GM19438 (cell line): ENCODE measurements at regions not wholly inside any gene's neighbourhood (a gene's known extent, or its start where the extent isn't known, plus 50 kb on each side); places are given as distances from the start of the nearest gene placed in this dataset.
"Not testable (repeated sequence)": the region's sequence is repeated elsewhere in the genome, so short reads cannot be mapped to it uniquely, and the experiment has no call there.

Source experiments
- ATAC-seq: cut with Tn5 transposase; IDR thresholded peaks from one replicate; pipeline ENCODE4 v1.9.1; 2021; ENCODE audit warnings: low read depth; ENCODE audit not compliant: unreplicated experiment

DNA sequence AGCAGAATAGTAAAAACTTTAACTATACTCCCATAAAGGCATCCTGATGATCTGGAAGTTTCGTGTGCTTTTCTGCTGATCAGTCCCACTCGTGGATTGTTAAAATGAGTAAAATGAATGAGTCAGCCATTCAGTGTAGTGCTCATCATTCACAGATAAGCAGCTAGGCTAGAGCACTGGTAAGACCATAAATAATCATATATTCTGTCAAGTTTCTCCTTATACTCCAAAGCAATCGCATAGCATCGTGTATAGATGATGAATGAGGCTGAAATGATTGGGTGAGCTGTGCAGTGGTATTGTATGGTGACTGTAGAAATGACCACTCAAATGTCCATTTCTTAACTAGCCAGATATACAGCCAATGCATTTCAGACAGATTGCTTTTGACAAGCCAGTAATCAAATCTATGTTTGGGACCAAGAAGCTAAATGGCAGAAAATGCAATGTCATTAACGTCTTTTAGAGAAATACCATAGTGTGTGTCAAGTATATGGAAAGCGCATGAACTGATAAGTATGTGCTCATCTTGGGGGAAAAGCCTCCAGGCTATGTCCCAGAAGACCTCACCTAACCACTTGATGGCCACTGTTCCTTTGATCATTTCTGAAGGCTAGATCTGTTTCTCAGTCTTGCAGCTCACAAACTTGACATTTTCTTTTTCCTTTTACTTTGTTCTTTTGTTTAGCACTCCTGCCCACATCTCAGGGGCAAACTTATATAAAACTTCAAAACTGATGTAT is 227.2 kb upstream of the FAM3C start:
- no peak for ATAC-seq

GRCh38 chr7:121621937-121622336 is 225.8 kb upstream of the FAM3C start:
- no peak for ATAC-seq

DNA sequence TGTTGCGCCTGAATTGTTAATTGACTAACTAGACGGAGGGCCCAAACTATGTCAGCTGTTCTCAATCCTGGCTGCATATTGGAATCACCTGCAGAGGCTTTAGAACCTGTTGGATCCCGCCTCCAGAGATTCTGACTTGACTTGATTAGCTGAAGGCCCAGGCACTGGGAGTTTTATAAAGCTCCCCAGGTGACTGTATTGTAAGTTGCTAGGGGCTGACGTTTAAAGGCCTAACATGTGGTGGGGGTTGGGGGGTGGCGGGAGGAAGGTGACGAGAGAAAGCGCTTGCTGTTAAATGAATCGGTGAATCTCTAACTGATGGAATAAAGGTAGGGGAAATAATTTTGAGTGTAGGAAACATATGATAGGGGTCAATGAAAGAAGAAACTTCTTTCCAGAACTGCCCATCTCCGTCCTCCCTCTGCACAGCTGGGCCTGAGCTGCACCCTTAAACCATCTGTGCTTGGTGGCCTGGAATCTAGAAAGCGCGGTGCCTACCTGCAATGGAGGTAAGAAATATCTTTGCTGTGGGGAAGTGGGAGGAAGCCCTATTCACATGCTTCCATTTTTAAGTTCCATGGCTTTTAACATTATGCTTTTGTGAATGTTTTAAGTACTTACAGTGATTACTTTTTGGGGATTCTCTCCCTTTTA is 225.0 kb upstream of the FAM3C start:
- no peak for ATAC-seq

DNA sequence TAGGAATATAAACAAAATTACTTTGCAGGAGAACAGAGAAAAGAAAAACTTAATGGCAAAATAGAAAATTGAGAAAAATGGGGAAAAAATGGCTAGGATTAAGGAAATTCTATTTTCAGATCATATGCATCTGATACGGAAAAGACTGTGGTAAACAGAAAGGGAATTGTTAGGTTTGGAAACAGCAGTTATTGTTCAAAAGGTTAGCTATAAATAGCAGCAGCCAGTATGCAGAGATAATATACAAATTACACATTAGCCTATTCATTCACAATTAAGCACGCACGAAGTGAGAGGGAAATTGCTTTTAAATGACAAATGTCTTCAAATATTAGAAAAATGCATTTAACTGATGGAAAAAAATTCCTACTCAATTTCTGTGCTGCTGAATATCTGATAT is 224.1 kb upstream of the FAM3C start:
- ATAC-seq, result no peak

DNA sequence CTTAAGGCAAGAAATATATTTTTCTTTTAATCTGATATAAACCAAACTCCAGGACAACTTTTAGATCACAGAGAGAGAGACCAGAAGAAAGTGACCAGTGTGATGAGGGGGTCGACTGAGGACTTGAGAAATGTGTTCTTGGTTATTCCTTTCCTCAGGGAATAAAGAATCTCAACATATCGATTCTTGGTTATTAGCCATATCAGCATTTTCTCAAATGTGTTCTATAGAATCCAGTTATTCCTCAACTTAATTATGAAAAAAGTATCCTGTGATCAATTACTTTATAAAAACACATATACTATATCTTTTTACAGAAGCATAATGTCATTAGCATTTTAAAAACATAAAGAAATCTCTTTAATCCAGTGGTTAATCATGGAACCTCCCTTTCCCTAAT is 222.1 kb upstream of the FAM3C start:
- ATAC-seq, result no peak

DNA sequence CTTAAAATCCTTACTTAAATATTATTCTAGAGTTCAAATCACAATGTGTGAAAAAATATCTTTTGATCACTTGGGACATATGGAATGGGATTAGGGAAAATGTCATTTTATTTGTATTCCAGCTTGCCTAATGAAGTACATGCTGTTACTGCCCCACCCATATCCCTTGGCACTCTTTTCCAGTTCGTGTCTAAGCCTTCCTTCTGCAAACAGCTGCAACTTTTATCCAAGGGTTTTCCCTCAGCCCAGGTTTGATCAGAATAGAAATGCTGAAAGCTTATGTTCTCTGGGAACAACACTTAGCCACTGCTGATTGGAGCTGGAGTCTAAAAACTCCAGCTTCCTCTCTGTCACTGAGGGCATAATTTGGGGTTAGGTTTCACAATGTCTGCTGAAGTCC is 214.1 kb upstream of the FAM3C start:
- no peak for ATAC-seq

DNA sequence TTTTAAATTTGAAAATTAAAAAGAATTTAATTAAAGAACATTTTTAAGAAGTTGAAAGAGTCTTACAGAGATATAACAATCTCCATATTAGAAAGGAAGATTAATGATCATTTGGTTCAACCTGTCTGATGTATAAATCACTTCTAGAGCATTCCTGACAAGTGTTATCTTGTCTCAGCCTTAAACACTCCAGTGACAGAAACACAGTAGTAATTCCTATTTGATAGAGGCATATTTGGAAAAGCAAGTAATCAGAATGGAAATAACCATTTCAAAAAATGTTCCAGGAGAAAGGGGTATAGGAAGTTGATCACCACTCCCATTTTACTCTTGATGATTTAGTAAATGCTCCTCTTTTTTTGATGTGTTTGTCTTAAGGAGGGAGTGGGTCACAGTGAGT is 213.1 kb upstream of the FAM3C start:
- ATAC-seq, result no peak

- no peak for ATAC-seq
Measured at GRCh38 chr7:121608785-121609184, 212.7 kb upstream of the FAM3C start.

GRCh38 chr7:121608183-121608582 is 212.1 kb upstream of the FAM3C start:
- not testable (repeated sequence) for ATAC-seq

GRCh38 chr7:121605317-121605680 is 209.2 kb upstream of the FAM3C start:
- ATAC-seq, result no peak

DNA sequence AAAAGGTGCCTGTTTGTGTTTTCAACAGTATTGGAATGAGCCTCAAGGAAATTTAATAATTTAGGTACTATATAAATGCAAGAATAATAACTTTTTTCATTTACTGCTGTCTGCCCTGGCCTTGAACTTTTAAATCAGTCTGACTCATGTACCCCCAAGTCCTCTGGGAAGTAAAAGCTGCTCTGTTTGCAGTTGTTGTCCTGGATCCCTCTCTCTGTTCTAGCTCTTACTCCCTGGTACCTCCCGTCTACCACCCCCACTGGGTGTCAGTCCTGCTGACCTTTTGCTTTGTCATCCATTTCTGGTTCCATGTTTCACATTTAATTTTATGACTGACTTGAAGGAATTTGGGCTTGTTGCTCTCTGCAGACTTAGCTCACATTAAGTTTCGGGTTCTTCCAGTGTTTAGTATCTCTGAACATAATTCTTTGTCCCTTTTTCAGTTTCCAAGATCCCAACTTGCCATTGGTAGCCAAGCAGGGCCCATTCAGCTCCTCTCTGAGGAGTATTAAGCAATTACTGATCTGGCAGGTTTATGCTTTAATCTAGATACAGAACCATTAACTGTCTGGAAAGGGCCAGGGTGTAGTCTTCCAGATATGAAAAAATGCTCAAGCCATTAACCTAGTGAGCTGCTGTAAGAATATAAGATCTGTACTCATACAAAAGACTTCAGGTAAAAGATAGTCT is 208.7 kb upstream of the FAM3C start:
- no peak for ATAC-seq

DNA sequence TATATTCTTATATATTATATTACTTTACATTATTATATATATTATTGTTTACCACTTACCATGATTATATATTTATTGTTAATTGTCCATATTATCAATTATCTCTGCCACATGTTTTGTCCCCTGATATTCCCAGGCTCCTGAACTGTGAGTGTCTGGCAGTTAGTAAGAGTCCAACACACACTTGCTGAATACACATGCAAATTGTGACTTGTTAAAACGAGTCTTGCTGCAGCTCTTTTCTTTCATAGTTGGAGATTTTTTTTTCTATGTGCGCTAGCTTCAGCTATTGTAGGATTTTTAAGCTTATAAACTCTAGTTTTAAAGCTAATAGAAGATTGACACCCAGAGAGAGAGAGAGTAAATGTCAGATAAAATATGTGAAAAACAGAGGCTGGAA is 207.8 kb upstream of the FAM3C start:
- no peak for ATAC-seq

GRCh38 chr7:121599887-121600286 is 203.8 kb upstream of the FAM3C start:
- no peak for ATAC-seq

DNA sequence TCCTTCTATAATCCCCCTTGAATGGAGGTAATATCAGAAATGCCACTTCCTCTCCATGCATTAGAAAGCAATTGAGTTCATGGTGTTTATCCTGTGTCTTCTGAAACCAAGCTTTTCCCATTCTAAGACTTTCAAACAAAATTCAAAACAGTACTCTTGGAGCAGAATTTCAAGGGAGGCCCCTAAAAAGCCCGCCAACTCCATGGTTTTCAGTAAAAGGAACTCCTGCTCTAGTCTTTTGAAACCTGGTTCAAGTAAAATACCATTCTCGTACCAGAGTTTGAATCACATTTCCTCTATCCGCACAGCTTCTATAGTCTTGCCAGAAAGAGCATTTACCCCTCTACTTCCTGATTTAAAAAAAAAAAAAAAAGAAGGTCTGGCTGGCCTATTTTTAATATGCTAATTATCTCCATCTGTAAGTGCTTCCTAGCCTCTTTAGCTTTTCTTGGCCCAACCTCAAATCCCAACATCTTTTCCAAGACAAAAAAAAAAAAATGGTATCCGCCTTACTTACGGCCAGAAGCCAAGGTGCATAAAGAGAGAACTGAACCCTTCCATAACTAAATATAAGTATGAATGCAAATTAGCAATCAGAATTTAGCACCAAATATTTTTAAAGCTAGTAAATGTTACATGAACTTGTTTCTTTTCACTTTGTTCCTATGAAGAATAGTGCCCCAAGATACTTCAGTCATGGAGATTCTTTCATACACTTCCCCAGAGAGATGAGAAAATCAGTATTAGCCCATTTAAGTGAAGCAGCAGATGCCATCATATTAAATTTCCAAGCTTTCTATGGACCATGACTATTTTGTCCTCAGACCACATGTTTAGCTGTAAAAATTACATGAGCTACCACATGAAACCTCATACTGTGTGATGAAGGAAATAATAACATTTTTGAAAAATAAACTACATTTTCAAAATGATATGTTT is 199.9 kb upstream of the FAM3C start:
- ATAC-seq, result no peak

GRCh38 chr7:121591926-121592325 is 195.8 kb upstream of the FAM3C start:
- ATAC-seq, result no peak

- ATAC-seq, result no peak
Measured at GRCh38 chr7:121587435-121587834, 191.3 kb upstream of the FAM3C start.

GRCh38 chr7:121582258-121582657 is 186.2 kb upstream of the FAM3C start:
- no peak for ATAC-seq

DNA sequence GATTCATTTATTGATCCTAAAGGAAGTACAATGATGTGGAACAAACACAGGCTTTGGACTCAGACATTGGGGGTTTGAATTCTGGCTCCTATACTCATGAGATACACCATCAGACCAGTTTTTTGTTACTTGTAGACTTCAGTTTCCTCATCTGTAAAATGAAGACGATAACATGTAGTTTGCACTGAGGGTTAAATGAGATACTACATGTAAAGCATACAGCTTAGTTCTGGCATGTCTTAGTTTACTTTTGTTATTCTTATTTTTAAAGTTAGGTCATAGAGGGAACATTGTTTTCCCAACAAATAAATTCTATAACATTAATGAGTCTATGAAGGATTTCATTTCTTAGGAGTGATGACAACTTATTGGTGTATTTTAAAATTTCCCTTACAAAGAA is 183.5 kb upstream of the FAM3C start:
- ATAC-seq, result no peak

DNA sequence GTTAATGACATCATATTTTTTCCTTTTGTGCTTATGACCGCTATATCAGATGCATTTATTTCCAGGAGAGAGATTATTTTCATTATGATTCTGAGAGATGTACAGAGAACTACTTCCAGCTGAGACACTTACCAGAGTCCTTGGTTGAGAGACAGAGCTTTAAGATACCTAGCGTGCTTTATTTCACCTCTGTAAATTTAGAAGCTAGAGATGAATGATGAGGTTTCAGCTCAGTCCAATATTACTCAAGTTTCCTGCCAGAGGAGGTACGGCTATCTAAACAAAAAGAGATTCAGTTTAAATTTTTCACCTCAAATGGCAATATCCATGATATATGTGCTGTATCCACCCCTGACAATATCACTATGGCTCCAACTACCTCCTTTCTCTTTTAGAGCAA is 182.6 kb upstream of the FAM3C start:
- no peak for ATAC-seq

DNA sequence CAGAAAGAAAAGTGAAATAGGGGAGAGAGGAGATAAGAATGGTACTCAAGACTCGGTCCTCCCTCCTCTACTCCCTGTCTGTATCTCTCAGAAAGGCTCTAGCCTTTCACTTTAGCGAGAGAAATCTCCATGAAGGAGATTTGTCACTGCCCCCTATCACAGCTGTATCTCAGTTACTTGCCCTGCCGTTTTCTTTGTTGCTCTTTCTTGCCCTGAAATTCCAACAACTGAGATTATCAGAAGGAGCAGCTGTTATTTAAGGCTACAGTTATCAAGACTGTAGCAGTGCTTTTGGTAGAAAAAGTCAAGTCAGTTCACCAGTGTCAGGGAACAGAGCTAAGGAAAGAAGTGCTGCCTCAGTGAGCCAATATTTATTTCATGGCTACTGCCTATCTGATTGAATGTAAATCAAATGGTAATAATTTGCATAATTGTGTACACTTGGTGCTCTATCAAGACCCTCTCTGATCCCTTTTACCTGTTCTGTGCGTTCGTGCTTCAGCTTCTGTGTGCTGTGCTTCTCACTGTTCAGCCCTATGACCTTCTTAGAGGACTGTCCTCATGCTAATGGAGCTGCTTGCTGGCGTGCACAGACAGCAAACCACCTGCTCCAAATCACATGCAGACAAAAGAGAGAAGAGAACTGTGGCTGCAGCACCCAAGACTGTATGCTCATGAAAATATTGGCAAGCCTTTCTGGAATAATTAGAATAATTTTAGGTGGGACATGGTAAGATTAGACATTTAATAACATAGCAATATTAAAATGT is 180.2 kb upstream of the FAM3C start:
- ATAC-seq, result no peak
